Vagina (tissue), 2 donors: ENCODE measurements at regions not wholly inside any gene's neighbourhood (a gene's known extent, or its start where the extent isn't known, plus 50 kb on each side); places are given as distances from the start of the nearest gene placed in this dataset.

Experiments used
- POLR2A ChIP-seq, 2 donors: fragments of 450-650 bp; IDR thresholded peaks; one replicate each; pipeline ENCODE4 v1.6.1; 2017; ENCODE audit warnings: antibody characterized with exemption in 2 of 2, mild to moderate bottlenecking in 2 of 2, moderate library complexity in 2 of 2
- POLR2AphosphoS5 ChIP-seq, 2 donors: sonication (generic); formaldehyde crosslinking; IDR thresholded peaks; one replicate each; pipeline ENCODE4 v1.9.0; 2017; ENCODE audit warnings: antibody characterized with exemption in 2 of 2, mild to moderate bottlenecking in 2 of 2, low read depth in 1 of 2; ENCODE audit not compliant: insufficient read depth in 1 of 2

GRCh38 chr6:97445407-97445806 is 162.4 kb upstream of the MMS22L start:
- TF ChIP-seq POLR2A (IDR thresholded peaks at IDR 0.05) (no peak), POLR2AphosphoS5 (IDR thresholded peaks at IDR 0.05; ENCODE audit: insufficient read depth in 1 of 2, low read depth in 1 of 2) (no peak)
